VCaP (cell line): ENCODE measurements at regions not wholly inside any gene's neighbourhood (a gene's known extent, or its start where the extent isn't known, plus 50 kb on each side); places are given as distances from the start of the nearest gene placed in this dataset.

Experiments used
- H3K27ac ChIP-seq: fragments of 450-650 bp; 2 replicates; pipeline ENCODE4 v1.5.1; 2017
- CTCF ChIP-seq: fragments of 450-650 bp; conservative IDR thresholded peaks from 2 replicates; pipeline ENCODE4 v1.5.1; 2017; ENCODE audit warnings: mild to moderate bottlenecking, moderate library complexity

GRCh38 chr11:122439866-122440810 is 215.4 kb upstream of the UBASH3B start:
- no peak for TF ChIP-seq CTCF
- H3K27ac ChIP-seq: no peak overlapping the region

GRCh38 chr11:122436188-122436555 is 219.3 kb upstream of the UBASH3B start:
- no peak for TF ChIP-seq CTCF
- no peak overlapping the region for H3K27ac ChIP-seq

- TF ChIP-seq CTCF: no peak
- H3K27ac ChIP-seq: no peak overlapping the region
Measured at GRCh38 chr11:122435540-122436187, 219.9 kb upstream of the UBASH3B start.

- TF ChIP-seq CTCF: no peak
- H3K27ac ChIP-seq: no peak overlapping the region
Measured at GRCh38 chr11:122434786-122435185, 220.7 kb upstream of the UBASH3B start.

- no peak for TF ChIP-seq CTCF
- no peak overlapping the region for H3K27ac ChIP-seq
Measured at GRCh38 chr11:122430490-122430889, 225.0 kb upstream of the UBASH3B start.

GRCh38 chr11:122426073-122426472 is 229.4 kb upstream of the UBASH3B start:
- TF ChIP-seq CTCF: no peak
- H3K27ac ChIP-seq: no peak overlapping the region

- H3K27ac ChIP-seq: no peak overlapping the region
- no peak for TF ChIP-seq CTCF
Measured at GRCh38 chr11:122424636-122425035, 230.9 kb upstream of the UBASH3B start.
